ENCODE measurements at regions not wholly inside any gene's neighbourhood (a gene's known extent, or its start where the extent isn't known, plus 50 kb on each side); places are given as distances from the start of the nearest gene placed in this dataset.

- Histone ChIP-seq H3K4me3 (ENCODE audit: low read depth in 2 of 2, low read length in 1 of 2) (no peak overlapping the region), H3K27me3 (ENCODE audit: insufficient read depth) (no peaks in the 10 kb centered on the region), H2AFZ (ENCODE audit: low read depth) (no peak overlapping the region), H3F3A (replicated peaks; ENCODE audit: insufficient read depth) (no peaks in the 10 kb centered on the region), H3K9me3 (no peaks in the 10 kb centered on the region), H3K27ac (ENCODE audit: low read depth in 2 of 2, low read length in 1 of 2) (no peak overlapping the region), H3K9ac (no peak overlapping the region), H3K79me2 (ENCODE audit: insufficient read depth) (no peaks in the 10 kb centered on the region), H3K36me3 (replicated peaks in 1 of 2; ENCODE audit: control insufficient read depth in 1 of 2, insufficient read depth in 2 of 2, low read length in 1 of 2) (no peaks in the 10 kb centered on the region), H3K4me1 (ENCODE audit: control insufficient read depth in 1 of 2, insufficient read depth in 2 of 2, low read depth in 1 of 2, low read length in 1 of 2) (no peaks in the 10 kb centered on the region), H3K9me2 (no peaks in the 10 kb centered on the region), H3K4me2 (no peak overlapping the region), H4K20me1 (ENCODE audit: insufficient read depth) (no peaks in the 10 kb centered on the region)
- DNase-seq, result no peak
- CTCF ChIA-PET, result no interaction called here
- WGBS (ENCODE audit: low lambda C conversion rate), result 31% methylated on average over 2 of the region's 2 CpGs
- POLR2A ChIA-PET, result no interaction called here
- TF ChIP-seq FOXM1 (IDR thresholded peaks at IDR 0.05; ENCODE audit: low read depth), result no peak
- no peak for TF ChIP-seq CHD2 (IDR thresholded peaks at IDR 0.05; ENCODE audit: low read length, partially characterized antibody)
- no peak for TF ChIP-seq EZH2phosphoT487 (IDR thresholded peaks at IDR 0.05; ENCODE audit: borderline replicate concordance, low read depth)
- TF ChIP-seq, protein P1, sequence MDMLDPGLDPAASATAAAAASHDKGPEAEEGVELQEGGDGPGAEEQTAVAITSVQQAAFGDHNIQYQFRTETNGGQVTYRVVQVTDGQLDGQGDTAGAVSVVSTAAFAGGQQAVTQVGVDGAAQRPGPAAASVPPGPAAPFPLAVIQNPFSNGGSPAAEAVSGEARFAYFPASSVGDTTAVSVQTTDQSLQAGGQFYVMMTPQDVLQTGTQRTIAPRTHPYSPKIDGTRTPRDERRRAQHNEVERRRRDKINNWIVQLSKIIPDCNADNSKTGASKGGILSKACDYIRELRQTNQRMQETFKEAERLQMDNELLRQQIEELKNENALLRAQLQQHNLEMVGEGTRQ (IDR thresholded peaks at IDR 0.05; ENCODE audit: borderline replicate concordance, low read depth, low read length), result no peak
- no peak for TF ChIP-seq GATA2 (CRISPR knock-in tag; IDR thresholded peaks at IDR 0.05)
- TF ChIP-seq TAF1 (IDR thresholded peaks at IDR 0.05; ENCODE audit: borderline replicate concordance, low read depth, low read length), result no peak
- no peak for TF ChIP-seq EP300 (IDR thresholded peaks at IDR 0.05; ENCODE audit: borderline replicate concordance in 1 of 2, low read depth in 1 of 2, low read length in 1 of 2)
- TF ChIP-seq GABPA (IDR thresholded peaks at IDR 0.05; ENCODE audit: low read depth), result no peak
- TF ChIP-seq PBX3 (IDR thresholded peaks at IDR 0.05), result no peak
- no peak for TF ChIP-seq REST (IDR thresholded peaks at IDR 0.05; ENCODE audit: low read depth, low read length)
These were observed 150.3 kb upstream of the LCORL start for GRCh38 chr4:18171896-18172295.

DNA sequence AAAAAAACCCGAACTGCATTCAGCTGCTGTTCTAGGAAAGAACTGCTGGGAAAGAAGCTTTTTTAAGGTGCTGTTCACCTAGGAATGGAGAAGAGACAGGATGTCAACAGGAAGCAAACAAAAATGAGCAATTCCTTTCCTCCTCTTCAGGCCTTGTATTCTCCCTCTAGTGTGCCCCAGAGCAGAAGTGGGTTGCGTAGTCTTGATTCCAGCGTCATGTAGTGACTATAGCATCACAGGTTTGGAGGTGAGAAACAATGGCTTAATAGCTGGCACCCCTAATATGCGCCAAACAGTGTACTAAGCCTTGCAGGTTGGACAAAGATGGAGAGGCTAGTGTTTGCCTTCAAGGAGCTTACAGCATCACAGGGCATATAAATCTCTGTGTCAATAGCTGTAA lies 146.3 kb upstream of the LCORL start:
- no peaks in the 10 kb centered on the region for H3K9me3 ChIP-seq
- H3K4me1 ChIP-seq (ENCODE audit: control insufficient read depth in 1 of 2, insufficient read depth in 2 of 2, low read depth in 1 of 2, low read length in 1 of 2), result no peaks in the 10 kb centered on the region
- no peaks in the 10 kb centered on the region for H3K27me3 ChIP-seq (ENCODE audit: insufficient read depth)
- no peaks in the 10 kb centered on the region for H3F3A ChIP-seq (replicated peaks; ENCODE audit: insufficient read depth)
- no peak overlapping the region for H3K9ac ChIP-seq
- H4K20me1 ChIP-seq (ENCODE audit: insufficient read depth), result no peaks in the 10 kb centered on the region
- 21% methylated on average over 4 of the region's 4 CpGs for WGBS (ENCODE audit: low lambda C conversion rate)
- TF ChIP-seq EZH2phosphoT487 (IDR thresholded peaks at IDR 0.05; ENCODE audit: borderline replicate concordance, low read depth) (no peak), ELF1 (IDR thresholded peaks at IDR 0.05) (no peak), CHD2 (IDR thresholded peaks at IDR 0.05; ENCODE audit: low read length, partially characterized antibody) (no peak)
- ChIA-PET CTCF (no interaction called here), POLR2A (no interaction called here)
- no peaks in the 10 kb centered on the region for H3K9me2 ChIP-seq
- no peak overlapping the region for H2AFZ ChIP-seq (ENCODE audit: low read depth)
- no peaks in the 10 kb centered on the region for H3K36me3 ChIP-seq (replicated peaks in 1 of 2; ENCODE audit: control insufficient read depth in 1 of 2, insufficient read depth in 2 of 2, low read length in 1 of 2)
- no peaks in the 10 kb centered on the region for H3K79me2 ChIP-seq (ENCODE audit: insufficient read depth)
- H3K4me2 ChIP-seq, result no peak overlapping the region
- H3K4me3 ChIP-seq (ENCODE audit: low read depth in 2 of 2, low read length in 1 of 2), result no peak overlapping the region
- no peak overlapping the region for H3K27ac ChIP-seq (ENCODE audit: low read depth in 2 of 2, low read length in 1 of 2)
- DNase-seq, result no peak

Measured in SK-N-SH (cell line).